ENCODE measurements at regions not wholly inside any gene's neighbourhood (a gene's known extent, or its start where the extent isn't known, plus 50 kb on each side); places are given as distances from the start of the nearest gene placed in this dataset.

GRCh38 chr7:54180796-54181195 is 361.4 kb upstream of the VSTM2A start:
- Histone ChIP-seq H4K20me1 (ENCODE audit: insufficient read depth) (no peaks in the 10 kb centered on the region), H3K79me2 (ENCODE audit: insufficient read depth, low read depth) (no peaks in the 10 kb centered on the region), H3K27ac (no peak overlapping the region), H3K4me3 (IDR thresholded peaks at IDR 0.05; ENCODE audit: insufficient read depth, low read depth, low read length) (no peak overlapping the region), H3K36me3 (ENCODE audit: insufficient read depth) (no peaks in the 10 kb centered on the region), H3K9ac (no peak overlapping the region), H3K4me2 (no peak overlapping the region), H3K4me1 (ENCODE audit: low read depth, poor library complexity, severe bottlenecking) (no peaks in the 10 kb centered on the region), H2AFZ (ENCODE audit: low read depth) (no peak overlapping the region), H3K27me3 (ENCODE audit: insufficient read depth, low read depth) (no peaks in the 10 kb centered on the region)
- TF ChIP-seq CTCF (conservative IDR thresholded peaks at IDR 0.05; ENCODE audit: low read depth, low read length): no peak

- Histone ChIP-seq H2AFZ (ENCODE audit: low read depth) (no peak overlapping the region), H3K4me3 (IDR thresholded peaks at IDR 0.05; ENCODE audit: insufficient read depth, low read depth, low read length) (no peak overlapping the region), H3K79me2 (ENCODE audit: insufficient read depth, low read depth) (no peaks in the 10 kb centered on the region), H3K4me2 (no peak overlapping the region), H3K36me3 (ENCODE audit: insufficient read depth) (no peaks in the 10 kb centered on the region), H3K27ac (no peak overlapping the region), H3K4me1 (ENCODE audit: low read depth, poor library complexity, severe bottlenecking) (no peaks in the 10 kb centered on the region), H4K20me1 (ENCODE audit: insufficient read depth) (no peaks in the 10 kb centered on the region), H3K27me3 (ENCODE audit: insufficient read depth, low read depth) (no peaks in the 10 kb centered on the region), H3K9ac (no peak overlapping the region)
- no peak for TF ChIP-seq CTCF (conservative IDR thresholded peaks at IDR 0.05; ENCODE audit: low read depth, low read length)
Observed at GRCh38 chr7:54183055-54183454, 359.1 kb upstream of the VSTM2A start.

- H3K4me1 ChIP-seq (ENCODE audit: low read depth, poor library complexity, severe bottlenecking): no peaks in the 10 kb centered on the region
- H4K20me1 ChIP-seq (ENCODE audit: insufficient read depth): no peaks in the 10 kb centered on the region
- H3K4me3 ChIP-seq (IDR thresholded peaks at IDR 0.05; ENCODE audit: insufficient read depth, low read depth, low read length): no peak overlapping the region
- no peaks in the 10 kb centered on the region for H3K36me3 ChIP-seq (ENCODE audit: insufficient read depth)
- no peak for TF ChIP-seq CTCF (conservative IDR thresholded peaks at IDR 0.05; ENCODE audit: low read depth, low read length)
- H3K27me3 ChIP-seq (ENCODE audit: insufficient read depth, low read depth): no peaks in the 10 kb centered on the region
- H2AFZ ChIP-seq (ENCODE audit: low read depth): no peak overlapping the region
- no peak overlapping the region for H3K4me2 ChIP-seq
- H3K27ac ChIP-seq: no peak overlapping the region
- no peak overlapping the region for H3K9ac ChIP-seq
- no peaks in the 10 kb centered on the region for H3K79me2 ChIP-seq (ENCODE audit: insufficient read depth, low read depth)
Observed at GRCh38 chr7:54186336-54186735, 355.8 kb upstream of the VSTM2A start.

GRCh38 chr7:54187886-54188685 is 354.1 kb upstream of the VSTM2A start:
- Histone ChIP-seq H3K4me2 (no peak overlapping the region), H3K27me3 (ENCODE audit: insufficient read depth, low read depth) (no peaks in the 10 kb centered on the region), H3K4me1 (ENCODE audit: low read depth, poor library complexity, severe bottlenecking) (no peaks in the 10 kb centered on the region), H2AFZ (ENCODE audit: low read depth) (no peak overlapping the region), H3K36me3 (ENCODE audit: insufficient read depth) (no peaks in the 10 kb centered on the region), H4K20me1 (ENCODE audit: insufficient read depth) (no peaks in the 10 kb centered on the region), H3K79me2 (ENCODE audit: insufficient read depth, low read depth) (no peaks in the 10 kb centered on the region), H3K4me3 (IDR thresholded peaks at IDR 0.05; ENCODE audit: insufficient read depth, low read depth, low read length) (no peak overlapping the region), H3K9ac (no peak overlapping the region), H3K27ac (no peak overlapping the region)
- TF ChIP-seq CTCF (conservative IDR thresholded peaks at IDR 0.05; ENCODE audit: low read depth, low read length): no peak

All from KMS-11 (cell line).